ENCODE measurements at regions not wholly inside any gene's neighbourhood (a gene's known extent, or its start where the extent isn't known, plus 50 kb on each side); places are given as distances from the start of the nearest gene placed in this dataset.

DNA sequence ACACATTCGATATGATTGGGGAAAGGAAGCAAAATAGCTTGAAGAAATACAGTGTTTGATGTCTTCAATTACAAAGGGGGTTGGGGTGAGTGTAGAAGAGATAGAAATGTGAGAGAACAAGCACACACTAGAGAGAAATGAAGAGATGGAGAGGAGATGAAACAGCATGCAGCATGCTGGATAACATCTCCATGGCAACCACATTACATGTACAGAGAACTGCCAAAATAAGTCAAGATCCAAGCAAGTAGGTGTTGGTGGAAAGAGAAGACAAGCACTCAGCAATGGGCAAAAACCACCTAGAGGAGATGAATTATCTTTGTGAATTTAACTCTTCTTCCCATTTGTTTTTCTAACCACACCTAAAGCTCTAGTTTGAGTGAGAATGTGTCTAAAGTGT is 289.8 kb downstream of the GRIN2B start:
- no peaks in the 10 kb centered on the region for H3K36me3 ChIP-seq (ENCODE audit: control insufficient read depth in 2 of 2, insufficient read depth in 2 of 2, low read length in 2 of 2)
- no peak overlapping the region for H3K9ac ChIP-seq (ENCODE audit: low read length in 2 of 2)
- no peak overlapping the region for H3K4me3 ChIP-seq (ENCODE audit: low read length in 2 of 2)
- H3K27me3 ChIP-seq (ENCODE audit: control insufficient read depth in 1 of 2, insufficient read depth in 2 of 2, low read length in 2 of 2) = no peaks in the 10 kb centered on the region
- H3K27ac ChIP-seq (ENCODE audit: low read length) = no peak overlapping the region
- no peaks in the 10 kb centered on the region for H3K9me3 ChIP-seq (ENCODE audit: control insufficient read depth in 2 of 2, low read length in 2 of 2)
- H3K4me1 ChIP-seq (ENCODE audit: control insufficient read depth, insufficient read depth, low read length) = no peaks in the 10 kb centered on the region

DNA sequence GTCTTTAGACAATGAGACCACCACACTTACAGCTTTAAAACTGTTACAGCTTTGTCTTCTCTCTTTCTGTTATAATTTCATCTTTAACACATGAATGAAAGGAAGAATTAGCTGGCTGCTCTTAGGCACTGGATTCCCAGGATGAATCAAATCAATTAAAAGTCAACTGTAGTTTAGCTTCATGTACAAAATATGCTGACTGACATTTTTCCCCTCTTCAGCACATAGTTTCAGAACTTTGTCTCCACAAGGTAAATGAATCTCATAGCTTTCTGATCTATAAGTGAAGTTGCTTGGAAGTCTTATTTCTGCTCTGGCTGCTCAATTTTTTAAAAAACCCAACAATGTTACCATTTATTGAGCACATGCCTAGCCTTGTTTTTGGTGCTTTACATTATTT is 293.8 kb downstream of the GRIN2B start:
- no peak overlapping the region for H3K27ac ChIP-seq (ENCODE audit: low read length)
- no peaks in the 10 kb centered on the region for H3K27me3 ChIP-seq (ENCODE audit: control insufficient read depth in 1 of 2, insufficient read depth in 2 of 2, low read length in 2 of 2)
- H3K4me1 ChIP-seq (ENCODE audit: control insufficient read depth, insufficient read depth, low read length) = no peaks in the 10 kb centered on the region
- no peak overlapping the region for H3K9ac ChIP-seq (ENCODE audit: low read length in 2 of 2)
- H3K36me3 ChIP-seq (ENCODE audit: control insufficient read depth in 2 of 2, insufficient read depth in 2 of 2, low read length in 2 of 2) = no peaks in the 10 kb centered on the region
- H3K4me3 ChIP-seq (ENCODE audit: low read length in 2 of 2) = no peak overlapping the region
- no peaks in the 10 kb centered on the region for H3K9me3 ChIP-seq (ENCODE audit: control insufficient read depth in 2 of 2, low read length in 2 of 2)

DNA sequence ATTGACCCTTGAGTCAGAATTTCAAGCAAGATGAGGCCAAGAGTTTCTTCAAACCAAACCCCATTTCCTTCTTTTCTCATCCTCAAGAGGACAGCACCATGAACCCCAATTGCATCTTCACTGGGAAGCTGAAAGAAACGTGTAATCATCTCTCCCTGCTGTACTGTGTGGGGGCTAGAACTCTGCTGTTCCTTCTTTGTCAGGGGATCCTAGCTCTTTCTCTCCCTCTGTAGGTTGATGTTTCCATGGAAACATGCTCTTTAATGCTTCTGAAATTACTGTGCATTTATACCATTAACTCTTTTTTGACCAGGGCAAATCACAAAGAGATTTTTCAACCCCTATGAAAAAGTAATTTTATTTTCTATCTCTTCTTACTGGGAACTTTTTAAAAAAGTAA is 295.1 kb downstream of the GRIN2B start:
- Histone ChIP-seq H3K27ac (ENCODE audit: low read length) (no peak overlapping the region), H3K9ac (ENCODE audit: low read length in 2 of 2) (no peak overlapping the region), H3K36me3 (ENCODE audit: control insufficient read depth in 2 of 2, insufficient read depth in 2 of 2, low read length in 2 of 2) (no peaks in the 10 kb centered on the region), H3K4me1 (ENCODE audit: control insufficient read depth, insufficient read depth, low read length) (no peaks in the 10 kb centered on the region), H3K9me3 (ENCODE audit: control insufficient read depth in 2 of 2, low read length in 2 of 2) (no peaks in the 10 kb centered on the region), H3K4me3 (ENCODE audit: low read length in 2 of 2) (no peak overlapping the region), H3K27me3 (ENCODE audit: control insufficient read depth in 1 of 2, insufficient read depth in 2 of 2, low read length in 2 of 2) (no peaks in the 10 kb centered on the region)

- H3K4me3 ChIP-seq (ENCODE audit: low read length in 2 of 2) = no peak overlapping the region
- no peak overlapping the region for H3K9ac ChIP-seq (ENCODE audit: low read length in 2 of 2)
- H3K4me1 ChIP-seq (ENCODE audit: control insufficient read depth, insufficient read depth, low read length) = no peaks in the 10 kb centered on the region
- H3K36me3 ChIP-seq (ENCODE audit: control insufficient read depth in 2 of 2, insufficient read depth in 2 of 2, low read length in 2 of 2) = no peaks in the 10 kb centered on the region
- no peaks in the 10 kb centered on the region for H3K27me3 ChIP-seq (ENCODE audit: control insufficient read depth in 1 of 2, insufficient read depth in 2 of 2, low read length in 2 of 2)
- no peaks in the 10 kb centered on the region for H3K9me3 ChIP-seq (ENCODE audit: control insufficient read depth in 2 of 2, low read length in 2 of 2)
- no peak overlapping the region for H3K27ac ChIP-seq (ENCODE audit: low read length)
Observed at GRCh38 chr12:13680916-13681315, 300.5 kb downstream of the GRIN2B start.

- Histone ChIP-seq H3K4me1 (ENCODE audit: control insufficient read depth, insufficient read depth, low read length) (no peaks in the 10 kb centered on the region), H3K9me3 (ENCODE audit: control insufficient read depth in 2 of 2, low read length in 2 of 2) (no peaks in the 10 kb centered on the region), H3K36me3 (ENCODE audit: control insufficient read depth in 2 of 2, insufficient read depth in 2 of 2, low read length in 2 of 2) (no peaks in the 10 kb centered on the region), H3K9ac (ENCODE audit: low read length in 2 of 2) (no peak overlapping the region), H3K27ac (ENCODE audit: low read length) (no peak overlapping the region), H3K4me3 (ENCODE audit: low read length in 2 of 2) (no peak overlapping the region), H3K27me3 (ENCODE audit: control insufficient read depth in 1 of 2, insufficient read depth in 2 of 2, low read length in 2 of 2) (no peaks in the 10 kb centered on the region)
Observed at GRCh38 chr12:13676880-13677279, 304.5 kb downstream of the GRIN2B start.

GRCh38 chr12:13670285-13670866 is 311.0 kb downstream of the GRIN2B start:
- H3K4me1 ChIP-seq (ENCODE audit: control insufficient read depth, insufficient read depth, low read length) = no peaks in the 10 kb centered on the region
- H3K9me3 ChIP-seq (ENCODE audit: control insufficient read depth in 2 of 2, low read length in 2 of 2) = no peaks in the 10 kb centered on the region
- peaks cover 0 to 3% of the 10 kb centered on the region in 2 donors for H3K27me3 ChIP-seq (ENCODE audit: control insufficient read depth in 1 of 2, insufficient read depth in 2 of 2, low read length in 2 of 2)
- H3K4me3 ChIP-seq (ENCODE audit: low read length in 2 of 2) = no peak overlapping the region
- H3K36me3 ChIP-seq (ENCODE audit: control insufficient read depth in 2 of 2, insufficient read depth in 2 of 2, low read length in 2 of 2) = no peaks in the 10 kb centered on the region
- no peak overlapping the region for H3K9ac ChIP-seq (ENCODE audit: low read length in 2 of 2)
- H3K27ac ChIP-seq (ENCODE audit: low read length) = no peak overlapping the region

DNA sequence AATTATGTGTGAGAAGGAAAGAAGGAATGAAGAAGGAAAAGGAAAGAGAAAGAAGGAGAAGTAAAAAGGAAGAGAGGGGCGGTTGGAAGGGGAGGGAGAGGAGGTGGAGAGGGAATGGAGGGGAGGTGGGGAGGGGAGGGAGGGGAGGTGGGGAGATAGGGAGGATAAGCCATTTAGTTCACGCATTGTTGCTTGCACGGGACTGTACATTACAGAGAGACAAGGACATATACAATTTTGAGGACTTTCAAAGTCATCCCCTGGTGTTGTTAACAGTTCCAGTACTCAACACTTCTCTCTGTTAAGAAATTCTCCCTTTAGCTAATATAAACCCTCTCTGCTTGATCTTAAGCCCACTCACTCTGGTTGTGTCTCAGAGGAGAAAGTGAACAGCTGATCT is 312.5 kb downstream of the GRIN2B start:
- Histone ChIP-seq H3K9me3 (ENCODE audit: control insufficient read depth in 2 of 2, low read length in 2 of 2) (no peaks in the 10 kb centered on the region), H3K4me3 (ENCODE audit: low read length in 2 of 2) (no peak overlapping the region), H3K9ac (ENCODE audit: low read length in 2 of 2) (no peak overlapping the region), H3K36me3 (ENCODE audit: control insufficient read depth in 2 of 2, insufficient read depth in 2 of 2, low read length in 2 of 2) (no peaks in the 10 kb centered on the region), H3K4me1 (ENCODE audit: control insufficient read depth, insufficient read depth, low read length) (no peaks in the 10 kb centered on the region), H3K27ac (ENCODE audit: low read length) (no peak overlapping the region), H3K27me3 (ENCODE audit: control insufficient read depth in 1 of 2, insufficient read depth in 2 of 2, low read length in 2 of 2) (peaks cover 0 to 3% of the 10 kb centered on the region in 2 donors)

- Histone ChIP-seq H3K27ac (ENCODE audit: low read length) (no peak overlapping the region), H3K9ac (ENCODE audit: low read length in 2 of 2) (no peak overlapping the region), H3K36me3 (ENCODE audit: control insufficient read depth in 2 of 2, insufficient read depth in 2 of 2, low read length in 2 of 2) (no peaks in the 10 kb centered on the region), H3K27me3 (ENCODE audit: control insufficient read depth in 1 of 2, insufficient read depth in 2 of 2, low read length in 2 of 2) (peaks cover 0 to 3% of the 10 kb centered on the region in 2 donors), H3K9me3 (ENCODE audit: control insufficient read depth in 2 of 2, low read length in 2 of 2) (no peaks in the 10 kb centered on the region), H3K4me1 (ENCODE audit: control insufficient read depth, insufficient read depth, low read length) (no peaks in the 10 kb centered on the region), H3K4me3 (ENCODE audit: low read length in 2 of 2) (no peak overlapping the region)
Observed at GRCh38 chr12:13666806-13667205, 314.6 kb downstream of the GRIN2B start.

DNA sequence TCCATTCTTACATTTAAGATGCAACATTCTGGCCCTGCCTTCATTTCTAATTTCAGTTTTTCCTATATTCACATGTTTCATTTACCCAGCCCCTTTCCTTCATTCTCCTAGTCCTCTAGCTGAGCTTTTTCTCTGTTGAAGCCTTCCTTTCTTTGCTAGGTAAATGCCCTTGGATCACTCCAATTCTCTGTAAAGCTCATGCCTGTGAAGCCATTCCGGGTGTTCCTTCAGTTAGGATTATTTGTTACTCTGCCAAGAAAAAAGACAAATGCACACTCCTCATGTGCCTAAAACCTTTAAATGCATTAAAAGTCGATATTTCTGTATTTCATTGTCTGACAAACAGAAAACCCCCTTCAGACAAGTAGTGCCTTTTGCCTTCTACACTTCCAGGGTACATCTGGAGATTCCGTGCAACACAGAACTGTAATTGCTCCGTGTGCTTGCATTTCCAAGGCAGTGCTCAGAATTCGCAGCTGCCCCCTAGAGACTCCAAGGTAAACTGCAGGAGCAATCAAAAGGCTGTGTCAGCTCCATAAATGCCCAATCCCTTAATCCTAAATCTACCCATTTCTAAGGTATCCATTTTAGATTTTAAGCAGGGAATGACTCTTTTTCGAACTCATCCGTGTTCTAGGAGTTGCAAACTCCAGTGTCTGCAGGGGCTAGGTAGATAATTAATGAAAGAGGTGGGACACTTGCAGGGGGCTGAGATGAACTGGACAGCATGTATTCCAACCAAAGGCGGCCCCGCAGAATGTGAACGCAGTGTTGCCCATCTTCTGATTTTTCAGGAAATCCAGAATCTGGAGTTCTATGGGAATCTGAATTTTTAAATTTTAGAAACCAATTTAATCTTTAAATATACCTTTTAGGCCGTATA is 320.2 kb downstream of the GRIN2B start:
- no peak overlapping the region for H3K4me3 ChIP-seq (ENCODE audit: low read length in 2 of 2)
- H3K9ac ChIP-seq (ENCODE audit: low read length in 2 of 2) = no peak overlapping the region
- H3K4me1 ChIP-seq (ENCODE audit: control insufficient read depth, insufficient read depth, low read length) = no peaks in the 10 kb centered on the region
- no peaks in the 10 kb centered on the region for H3K9me3 ChIP-seq (ENCODE audit: control insufficient read depth in 2 of 2, low read length in 2 of 2)
- H3K36me3 ChIP-seq (ENCODE audit: control insufficient read depth in 2 of 2, insufficient read depth in 2 of 2, low read length in 2 of 2) = no peaks in the 10 kb centered on the region
- H3K27ac ChIP-seq (ENCODE audit: low read length) = no peak overlapping the region
- peaks cover 0 to 4% of the 10 kb centered on the region in 2 donors for H3K27me3 ChIP-seq (ENCODE audit: control insufficient read depth in 1 of 2, insufficient read depth in 2 of 2, low read length in 2 of 2)

- H3K9ac ChIP-seq (ENCODE audit: low read length in 2 of 2) = no peak overlapping the region
- no peaks in the 10 kb centered on the region for H3K9me3 ChIP-seq (ENCODE audit: control insufficient read depth in 2 of 2, low read length in 2 of 2)
- no peak overlapping the region for H3K4me3 ChIP-seq (ENCODE audit: low read length in 2 of 2)
- no peak overlapping the region for H3K27ac ChIP-seq (ENCODE audit: low read length)
- peaks cover 0 to 5% of the 10 kb centered on the region in 2 donors for H3K27me3 ChIP-seq (ENCODE audit: control insufficient read depth in 1 of 2, insufficient read depth in 2 of 2, low read length in 2 of 2)
- no peaks in the 10 kb centered on the region for H3K4me1 ChIP-seq (ENCODE audit: control insufficient read depth, insufficient read depth, low read length)
- no peaks in the 10 kb centered on the region for H3K36me3 ChIP-seq (ENCODE audit: control insufficient read depth in 2 of 2, insufficient read depth in 2 of 2, low read length in 2 of 2)
Observed at GRCh38 chr12:13654456-13654855, 326.9 kb downstream of the GRIN2B start.

DNA sequence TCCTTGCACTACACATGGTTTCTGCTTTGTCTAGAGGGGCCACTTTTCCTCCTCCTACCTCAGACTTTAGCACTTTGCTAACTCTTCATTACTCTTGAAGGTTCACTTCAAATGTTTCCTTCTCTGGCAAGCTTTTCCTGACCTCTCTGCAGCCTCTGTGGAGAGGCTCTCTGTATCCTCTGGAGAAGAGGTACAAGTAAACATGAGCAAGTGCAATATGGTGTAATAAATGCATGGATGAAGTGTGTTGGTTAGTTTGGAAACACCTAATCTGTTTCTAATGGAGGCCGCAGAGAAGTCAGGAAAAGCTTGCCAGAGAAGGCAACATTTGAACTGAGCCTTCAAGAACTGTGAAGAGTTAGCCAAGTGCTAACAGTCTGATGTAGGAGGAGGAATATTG is 329.3 kb downstream of the GRIN2B start:
- Histone ChIP-seq H3K4me3 (ENCODE audit: low read length in 2 of 2) (no peak overlapping the region), H3K36me3 (ENCODE audit: control insufficient read depth in 2 of 2, insufficient read depth in 2 of 2, low read length in 2 of 2) (no peaks in the 10 kb centered on the region), H3K9me3 (ENCODE audit: control insufficient read depth in 2 of 2, low read length in 2 of 2) (no peaks in the 10 kb centered on the region), H3K4me1 (ENCODE audit: control insufficient read depth, insufficient read depth, low read length) (no peaks in the 10 kb centered on the region), H3K27ac (ENCODE audit: low read length) (no peak overlapping the region), H3K9ac (ENCODE audit: low read length in 2 of 2) (no peak overlapping the region), H3K27me3 (ENCODE audit: control insufficient read depth in 1 of 2, insufficient read depth in 2 of 2, low read length in 2 of 2) (peaks cover 0 to 3% of the 10 kb centered on the region in 2 donors)
